Spinal cord (tissue), 9 donors: ENCODE measurements at regions not wholly inside any gene's neighbourhood (a gene's known extent, or its start where the extent isn't known, plus 50 kb on each side); places are given as distances from the start of the nearest gene placed in this dataset.
"Not testable (repeated sequence)": the region's sequence is repeated elsewhere in the genome, so short reads cannot be mapped to it uniquely, and the experiment has no call there.

Experiments used
- DNase-seq, 6 donors: peaks; one replicate each; pipeline versions ENCODE4 v3.0.0 to v3.0.0-alpha.2; 2013 to 2015; ENCODE audit warnings: low spot score in 6 of 6, low read depth in 4 of 6
- H3K27ac ChIP-seq: one replicate; pipeline ENCODE4 v1.5.1; 2013; ENCODE audit warnings: low read depth, low read length, control low read depth
- H3K27me3 ChIP-seq: one replicate; pipeline ENCODE4 v1.6.1; 2013; ENCODE audit warnings: low read length; ENCODE audit not compliant: control insufficient read depth, insufficient read depth
- H3K36me3 ChIP-seq: one replicate; pipeline ENCODE4 v1.6.1; 2013; ENCODE audit warnings: low read length; ENCODE audit not compliant: control insufficient read depth, insufficient read depth
- H3K4me1 ChIP-seq: one replicate; pipeline ENCODE4 v1.6.1; 2013; ENCODE audit warnings: low read length; ENCODE audit not compliant: control insufficient read depth, insufficient read depth
- H3K4me3 ChIP-seq: one replicate; pipeline ENCODE4 v1.5.1; 2013; ENCODE audit warnings: low read depth, low read length, control low read depth
- H3K9me3 ChIP-seq: one replicate; pipeline ENCODE4 v1.6.1; 2013; ENCODE audit warnings: low read length; ENCODE audit not compliant: control insufficient read depth, insufficient read depth
- WGBS: methylation state at CpG from one replicate; pipeline ENCODE4 v1.1.5; 2013; ENCODE audit warnings: missing lambda C conversion rate; ENCODE audit not compliant: insufficient coverage; 5-methylcytosine and 5-hydroxymethylcytosine counted together
- donor health status: healthy.

- WGBS = 92% methylated on average over 4 of the region's 6 CpGs
- Histone ChIP-seq H3K27me3 (no peaks in the 10 kb centered on the region), H3K4me1 (no peaks in the 10 kb centered on the region), H3K9me3 (no peaks in the 10 kb centered on the region), H3K36me3 (no peaks in the 10 kb centered on the region), H3K4me3 (no peak overlapping the region), H3K27ac (no peak overlapping the region)
- DNase-seq = no peak
Observed at GRCh38 chr2:116224610-116225009, 1589.9 kb upstream of the DDX18 start.

- H3K9me3 ChIP-seq = no peaks in the 10 kb centered on the region
- H3K4me1 ChIP-seq = no peaks in the 10 kb centered on the region
- H3K27ac ChIP-seq = no peak overlapping the region
- DNase-seq = no peak
- no peaks in the 10 kb centered on the region for H3K27me3 ChIP-seq
- H3K4me3 ChIP-seq = no peak overlapping the region
- no peaks in the 10 kb centered on the region for H3K36me3 ChIP-seq
Observed at GRCh38 chr2:116238511-116238910, 1576.0 kb upstream of the DDX18 start.

- H3K9me3 ChIP-seq = no peaks in the 10 kb centered on the region
- H3K36me3 ChIP-seq = no peaks in the 10 kb centered on the region
- H3K4me3 ChIP-seq = no peak overlapping the region
- WGBS = no CpG with 5 or more reads among the region's 4 CpGs
- H3K27me3 ChIP-seq = no peaks in the 10 kb centered on the region
- DNase-seq = no peak
- no peak overlapping the region for H3K27ac ChIP-seq
- H3K4me1 ChIP-seq = no peaks in the 10 kb centered on the region
Observed at GRCh38 chr2:116250376-116250775, 1564.1 kb upstream of the DDX18 start.

GRCh38 chr2:116264872-116265271 is 1549.6 kb upstream of the DDX18 start:
- Histone ChIP-seq H3K4me3 (no peak overlapping the region), H3K9me3 (no peaks in the 10 kb centered on the region), H3K36me3 (no peaks in the 10 kb centered on the region), H3K27me3 (no peaks in the 10 kb centered on the region), H3K27ac (no peak overlapping the region), H3K4me1 (no peaks in the 10 kb centered on the region)
- DNase-seq = no peak
- WGBS = no CpG with 5 or more reads among the region's 5 CpGs

- no peaks in the 10 kb centered on the region for H3K4me1 ChIP-seq
- H3K36me3 ChIP-seq = no peaks in the 10 kb centered on the region
- H3K27me3 ChIP-seq = no peaks in the 10 kb centered on the region
- H3K9me3 ChIP-seq = no peaks in the 10 kb centered on the region
- WGBS = 100% methylated on average over 7 of the region's 13 CpGs
- no peak overlapping the region for H3K27ac ChIP-seq
- no peak for DNase-seq
- no peak overlapping the region for H3K4me3 ChIP-seq
Observed at GRCh38 chr2:116269040-116269439, 1545.5 kb upstream of the DDX18 start.

GRCh38 chr2:116304328-116304727 is 1510.2 kb upstream of the DDX18 start:
- Histone ChIP-seq H3K36me3 (no peaks in the 10 kb centered on the region), H3K27ac (no peak overlapping the region), H3K9me3 (no peaks in the 10 kb centered on the region), H3K4me1 (no peaks in the 10 kb centered on the region), H3K27me3 (no peaks in the 10 kb centered on the region), H3K4me3 (no peak overlapping the region)
- 71% methylated on average over 1 of the region's 1 CpG for WGBS
- no peak for DNase-seq

- Histone ChIP-seq H3K27me3 (no peaks in the 10 kb centered on the region), H3K9me3 (no peaks in the 10 kb centered on the region), H3K4me1 (no peaks in the 10 kb centered on the region), H3K27ac (no peak overlapping the region), H3K4me3 (no peak overlapping the region), H3K36me3 (no peaks in the 10 kb centered on the region)
- DNase-seq = no peak
- no CpG with 5 or more reads among the region's 2 CpGs for WGBS
Observed at GRCh38 chr2:116317111-116317510, 1497.4 kb upstream of the DDX18 start.

- not testable (repeated sequence) for H3K4me1 ChIP-seq, H3K36me3 ChIP-seq, H3K4me3 ChIP-seq, H3K9me3 ChIP-seq, H3K27me3 ChIP-seq, H3K27ac ChIP-seq
- no CpG with 5 or more reads among the region's 8 CpGs for WGBS
- DNase-seq = peak in 1 of 6 donors; percentile 70
Observed at GRCh38 chr2:116318551-116318950, 1495.9 kb upstream of the DDX18 start.

GRCh38 chr2:116319001-116319400 is 1495.5 kb upstream of the DDX18 start:
- peak in 1 of 6 donors; percentile 63 for DNase-seq
- Histone ChIP-seq H3K9me3 (no peaks in the 10 kb centered on the region), H3K27me3 (no peaks in the 10 kb centered on the region), H3K36me3 (no peaks in the 10 kb centered on the region), H3K4me3 (no peak overlapping the region), H3K4me1 (no peaks in the 10 kb centered on the region), H3K27ac (no peak overlapping the region)
- no CpG with 5 or more reads among the region's 1 CpG for WGBS

- Histone ChIP-seq H3K4me1 (no peaks in the 10 kb centered on the region), H3K27me3 (no peaks in the 10 kb centered on the region), H3K9me3 (no peaks in the 10 kb centered on the region), H3K27ac (no peak overlapping the region), H3K4me3 (no peak overlapping the region), H3K36me3 (no peaks in the 10 kb centered on the region)
- no peak for DNase-seq
Observed at GRCh38 chr2:116319935-116320334, 1494.6 kb upstream of the DDX18 start.
